Suprapubic skin (tissue), 4 donors: ENCODE measurements at regions not wholly inside any gene's neighbourhood (a gene's known extent, or its start where the extent isn't known, plus 50 kb on each side); places are given as distances from the start of the nearest gene placed in this dataset.

Experiments
- DNase-seq, 2 donors: peaks; one replicate each; pipeline ENCODE4 v3.0.0-alpha.2; 2019; ENCODE audit warnings: low spot score in 2 of 2
- H3K27ac ChIP-seq: fragments of 200-600 bp; sonication (generic); one replicate; pipeline ENCODE4 v1.5.1; 2019
- H3K27me3 ChIP-seq: fragments of 200-600 bp; sonication (generic); one replicate; pipeline ENCODE4 v1.5.1; 2019
- H3K36me3 ChIP-seq: fragments of 200-600 bp; sonication (generic); one replicate; pipeline ENCODE4 v1.5.1; 2019
- H3K4me1 ChIP-seq: fragments of 200-600 bp; sonication (generic); one replicate; pipeline ENCODE4 v1.5.1; 2019
- H3K4me3 ChIP-seq: fragments of 200-600 bp; sonication (generic); one replicate; pipeline ENCODE4 v1.5.1; 2019; ENCODE audit warnings: mild to moderate bottlenecking
- H3K9me3 ChIP-seq: fragments of 200-600 bp; sonication (generic); one replicate; pipeline ENCODE4 v1.5.1; 2019
- CTCF ChIP-seq, 2 donors: fragments of 200-600 bp in 1 of 2; fragments of 450-650 bp in 1 of 2; sonication (generic) in 1 of 2; IDR thresholded peaks; one replicate each; pipeline ENCODE4 v1.5.1; 2016 to 2019; ENCODE audit warnings: antibody characterized with exemption in 2 of 2, mild to moderate bottlenecking in 1 of 2, moderate library complexity in 1 of 2
- EP300 ChIP-seq: sonication (generic); formaldehyde crosslinking; IDR thresholded peaks from one replicate; pipeline ENCODE4 v1.6.1; 2017; ENCODE audit warnings: antibody characterized with exemption
- POLR2A ChIP-seq, 2 donors: fragments of 450-650 bp; IDR thresholded peaks; one replicate each; pipeline ENCODE4 v1.6.1; 2017; ENCODE audit warnings: antibody characterized with exemption in 2 of 2, mild to moderate bottlenecking in 2 of 2, moderate library complexity in 2 of 2
- POLR2AphosphoS5 ChIP-seq, 3 donors: sonication (generic); formaldehyde crosslinking; IDR thresholded peaks; one replicate each; pipeline ENCODE4 v1.6.1; 2017; ENCODE audit warnings: antibody characterized with exemption in 3 of 3
- WGBS: methylation state at CpG from one replicate; pipeline ENCODE4 v1.1.5; 2018; 5-methylcytosine and 5-hydroxymethylcytosine counted together

GRCh38 chr5:167900340-167900935, 391.0 kb upstream of the WWC1 start:
- no peak for DNase-seq
- no peak overlapping the region for H3K27ac ChIP-seq
- H3K4me3 ChIP-seq: no peak overlapping the region
- H3K4me1 ChIP-seq: no peaks in the 10 kb centered on the region
- WGBS: 64% methylated on average over 6 of the region's 6 CpGs
- no peaks in the 10 kb centered on the region for H3K36me3 ChIP-seq
- TF ChIP-seq POLR2AphosphoS5 (IDR thresholded peaks at IDR 0.05): no peak
- no peak for TF ChIP-seq CTCF (IDR thresholded peaks at IDR 0.05)
- TF ChIP-seq EP300: no peak
- TF ChIP-seq POLR2A (IDR thresholded peaks at IDR 0.05): no peak
- no peaks in the 10 kb centered on the region for H3K27me3 ChIP-seq
- no peaks in the 10 kb centered on the region for H3K9me3 ChIP-seq

- Histone ChIP-seq H3K4me1 (no peaks in the 10 kb centered on the region), H3K36me3 (no peaks in the 10 kb centered on the region), H3K27ac (no peak overlapping the region), H3K27me3 (no peaks in the 10 kb centered on the region), H3K9me3 (no peaks in the 10 kb centered on the region), H3K4me3 (no peak overlapping the region)
- no peak for TF ChIP-seq CTCF (IDR thresholded peaks at IDR 0.05)
- TF ChIP-seq POLR2AphosphoS5 (IDR thresholded peaks at IDR 0.05): no peak
- TF ChIP-seq EP300: no peak
- no peak for TF ChIP-seq POLR2A (IDR thresholded peaks at IDR 0.05)
- WGBS: 76% methylated on average over 9 of the region's 9 CpGs
- DNase-seq: no peak
Observed at GRCh38 chr5:167902298-167902697, 389.1 kb upstream of the WWC1 start.

GRCh38 chr5:167903243-167903642, 388.2 kb upstream of the WWC1 start:
- no peak overlapping the region for H3K27ac ChIP-seq
- TF ChIP-seq POLR2AphosphoS5 (IDR thresholded peaks at IDR 0.05) (no peak), POLR2A (IDR thresholded peaks at IDR 0.05) (no peak), EP300 (no peak), CTCF (IDR thresholded peaks at IDR 0.05) (no peak)
- H3K36me3 ChIP-seq: no peaks in the 10 kb centered on the region
- DNase-seq: no peak
- no peaks in the 10 kb centered on the region for H3K4me1 ChIP-seq
- H3K9me3 ChIP-seq: no peaks in the 10 kb centered on the region
- no peak overlapping the region for H3K4me3 ChIP-seq
- 96% methylated on average over 4 of the region's 4 CpGs for WGBS
- no peaks in the 10 kb centered on the region for H3K27me3 ChIP-seq

GRCh38 chr5:167903659-167904058, 387.8 kb upstream of the WWC1 start:
- no peak overlapping the region for H3K27ac ChIP-seq
- DNase-seq: no peak
- no peaks in the 10 kb centered on the region for H3K36me3 ChIP-seq
- no peak overlapping the region for H3K4me3 ChIP-seq
- 73% methylated on average over 2 of the region's 2 CpGs for WGBS
- TF ChIP-seq POLR2A (IDR thresholded peaks at IDR 0.05) (no peak), CTCF (IDR thresholded peaks at IDR 0.05) (no peak), EP300 (no peak), POLR2AphosphoS5 (IDR thresholded peaks at IDR 0.05) (no peak)
- H3K9me3 ChIP-seq: no peaks in the 10 kb centered on the region
- H3K4me1 ChIP-seq: no peaks in the 10 kb centered on the region
- no peaks in the 10 kb centered on the region for H3K27me3 ChIP-seq

- no peak overlapping the region for H3K4me3 ChIP-seq
- H3K27me3 ChIP-seq: no peaks in the 10 kb centered on the region
- no peaks in the 10 kb centered on the region for H3K36me3 ChIP-seq
- no peaks in the 10 kb centered on the region for H3K4me1 ChIP-seq
- no peaks in the 10 kb centered on the region for H3K9me3 ChIP-seq
- no peak for DNase-seq
- WGBS: 73% methylated on average over 6 of the region's 6 CpGs
- H3K27ac ChIP-seq: no peak overlapping the region
- TF ChIP-seq POLR2AphosphoS5 (IDR thresholded peaks at IDR 0.05) (no peak), CTCF (IDR thresholded peaks at IDR 0.05) (no peak)
Observed at GRCh38 chr5:167905919-167906853, 385.3 kb upstream of the WWC1 start.
